GM19324 (cell line): ENCODE measurements at regions not wholly inside any gene's neighbourhood (a gene's known extent, or its start where the extent isn't known, plus 50 kb on each side); places are given as distances from the start of the nearest gene placed in this dataset.

Source experiments
- ATAC-seq: cut with Tn5 transposase; IDR thresholded peaks from one replicate; pipeline ENCODE4 v1.9.1; 2021; ENCODE audit warnings: mild to moderate bottlenecking, moderate library complexity; ENCODE audit not compliant: unreplicated experiment, low FRiP score

DNA sequence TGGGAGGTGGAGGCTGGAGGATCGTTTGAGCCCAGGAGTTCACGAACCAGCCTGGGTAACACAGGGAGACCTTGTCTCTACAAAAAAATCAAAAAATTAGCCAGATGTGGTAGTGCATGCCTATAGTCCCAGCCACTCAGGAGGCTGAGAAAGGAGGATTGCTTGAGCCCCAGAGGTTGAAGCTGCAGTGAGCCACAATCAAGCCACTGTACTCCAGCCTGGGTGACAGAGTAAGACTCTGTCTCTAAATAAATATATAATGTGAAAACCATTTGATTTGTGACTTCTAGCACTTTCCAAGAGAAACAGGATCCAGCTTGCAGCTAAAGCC is 459.1 kb downstream of the SOX9 start:
- no peak for ATAC-seq

DNA sequence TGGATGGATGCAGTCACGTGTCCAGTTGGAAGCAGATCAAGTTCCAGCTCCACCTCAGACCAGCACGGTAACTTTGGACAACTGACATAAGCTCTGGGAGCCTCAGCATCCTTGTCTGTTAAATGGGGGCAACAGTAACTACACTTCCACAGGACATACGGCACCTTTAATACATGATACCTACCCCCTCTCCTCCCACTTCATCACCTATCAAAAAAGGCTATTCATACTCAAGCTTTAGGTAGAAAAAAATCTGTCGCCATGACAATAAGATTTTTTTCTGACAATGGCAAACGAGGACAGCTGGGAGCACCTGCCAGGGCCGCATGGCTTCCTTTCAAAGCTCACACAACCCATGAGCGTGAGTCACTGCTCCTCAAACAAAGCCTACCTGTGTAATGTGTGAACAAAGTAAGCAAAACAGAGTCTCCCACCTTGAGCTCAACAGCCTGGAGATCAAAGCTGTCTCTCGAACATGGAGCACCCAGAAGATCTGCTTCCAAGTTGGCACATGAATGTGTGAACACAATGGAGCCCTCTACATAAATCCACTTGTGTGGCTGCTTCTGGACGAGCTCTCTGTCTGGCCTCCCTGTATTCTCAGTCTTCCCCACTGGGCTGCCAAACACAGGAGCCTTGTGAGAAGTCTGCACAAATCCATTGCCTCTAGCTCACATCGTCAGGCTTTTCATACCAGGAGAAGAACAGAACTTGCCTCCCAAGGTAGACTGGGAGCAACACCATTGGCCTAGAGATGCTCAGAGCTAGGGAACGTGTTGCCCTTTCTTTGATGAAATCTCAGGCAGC is 459.7 kb downstream of the SOX9 start:
- ATAC-seq: no peak

GRCh38 chr17:72587156-72587555 is 466.3 kb downstream of the SOX9 start:
- no peak for ATAC-seq

- no peak for ATAC-seq
Observed at GRCh38 chr17:72587773-72588511, 467.1 kb downstream of the SOX9 start.

DNA sequence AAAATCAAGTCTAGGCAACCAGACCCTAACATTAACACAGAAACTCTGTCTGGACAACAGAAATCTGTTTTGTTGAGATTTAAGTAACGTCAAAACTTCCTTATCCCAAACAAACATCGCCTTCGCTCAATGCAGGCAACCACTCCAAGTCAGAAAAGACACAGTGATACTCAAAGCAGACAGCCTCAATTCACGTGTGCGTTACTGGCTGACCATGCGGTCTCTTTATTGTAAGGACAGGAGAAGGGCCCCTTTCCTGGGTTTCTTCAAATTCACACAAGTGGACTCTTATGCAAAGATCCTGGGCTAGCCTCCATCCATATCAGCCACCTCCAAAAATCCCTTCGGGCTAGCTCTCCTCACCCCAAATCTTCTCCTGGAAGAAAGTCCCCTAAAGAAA is 467.7 kb downstream of the SOX9 start:
- no peak for ATAC-seq

DNA sequence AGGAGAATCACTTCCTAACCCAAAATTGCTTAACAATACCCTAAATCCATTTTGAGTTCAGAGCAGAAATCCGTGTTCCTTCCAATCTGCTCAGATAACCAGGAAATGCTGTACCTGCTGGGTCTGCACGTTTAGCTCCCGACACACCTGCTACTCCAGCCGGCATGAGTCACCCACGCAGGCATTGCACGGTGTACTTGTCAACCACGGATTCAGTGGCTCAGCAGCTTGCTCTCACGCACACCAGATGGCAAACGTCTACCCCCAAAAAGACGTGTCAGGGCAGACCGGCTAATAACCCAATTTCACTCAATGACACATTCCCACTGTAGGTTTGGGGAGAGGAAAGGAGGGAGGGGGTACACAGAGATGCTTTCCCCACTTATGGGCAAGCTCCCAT is 468.1 kb downstream of the SOX9 start:
- no peak for ATAC-seq

GRCh38 chr17:72590382-72590781 is 469.6 kb downstream of the SOX9 start:
- ATAC-seq: no peak

DNA sequence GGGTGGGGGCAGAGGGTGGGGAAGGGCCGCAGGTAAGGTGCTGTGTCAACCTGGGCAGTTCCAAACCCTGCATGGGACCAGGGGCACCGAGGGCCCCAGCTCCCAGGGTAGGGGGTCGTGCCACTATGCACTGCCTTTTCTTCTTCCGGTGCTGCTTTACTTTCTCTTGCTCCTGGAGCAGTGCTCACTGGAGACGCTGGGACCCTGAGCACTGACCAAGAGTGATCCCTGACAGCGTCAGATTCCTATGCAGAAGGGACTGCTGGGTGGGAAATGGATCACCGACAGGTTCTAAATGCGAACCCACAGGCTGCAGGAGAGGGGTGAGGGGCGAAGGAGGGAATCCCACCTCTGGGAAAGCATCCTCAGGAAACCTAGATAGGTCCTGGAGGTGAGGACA is 470.1 kb downstream of the SOX9 start:
- no peak for ATAC-seq

- ATAC-seq: no peak
Observed at GRCh38 chr17:72591289-72592241, 470.7 kb downstream of the SOX9 start.

- ATAC-seq: no peak
Observed at GRCh38 chr17:72592242-72592966, 471.6 kb downstream of the SOX9 start.

- ATAC-seq: no peak
Observed at GRCh38 chr17:72592967-72593325, 472.1 kb downstream of the SOX9 start.

GRCh38 chr17:72594248-72594647 is 473.4 kb downstream of the SOX9 start:
- no peak for ATAC-seq
